ENCODE measurements at regions not wholly inside any gene's neighbourhood (a gene's known extent, or its start where the extent isn't known, plus 50 kb on each side); places are given as distances from the start of the nearest gene placed in this dataset.

DNA sequence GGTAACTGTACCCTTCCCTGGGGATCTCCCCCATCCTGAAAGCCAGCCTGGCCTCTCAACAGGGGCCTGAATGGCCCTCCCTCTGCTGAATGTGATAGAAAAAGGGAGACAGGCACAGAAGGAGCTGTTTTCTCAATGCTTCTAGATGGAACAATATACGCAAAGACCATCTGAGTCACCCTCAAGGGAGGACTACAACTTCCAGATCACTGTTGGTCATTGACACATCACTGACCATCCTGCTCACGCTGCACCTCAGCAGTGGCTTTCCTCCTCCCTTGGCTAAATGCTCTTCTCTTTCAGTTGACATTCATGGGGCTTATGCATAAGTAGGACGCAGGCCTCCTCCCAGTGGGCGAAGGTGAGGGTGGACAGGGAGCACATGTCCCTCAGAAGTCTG lies 112.2 kb upstream of the SHB start:
- TF ChIP-seq, protein P1, sequence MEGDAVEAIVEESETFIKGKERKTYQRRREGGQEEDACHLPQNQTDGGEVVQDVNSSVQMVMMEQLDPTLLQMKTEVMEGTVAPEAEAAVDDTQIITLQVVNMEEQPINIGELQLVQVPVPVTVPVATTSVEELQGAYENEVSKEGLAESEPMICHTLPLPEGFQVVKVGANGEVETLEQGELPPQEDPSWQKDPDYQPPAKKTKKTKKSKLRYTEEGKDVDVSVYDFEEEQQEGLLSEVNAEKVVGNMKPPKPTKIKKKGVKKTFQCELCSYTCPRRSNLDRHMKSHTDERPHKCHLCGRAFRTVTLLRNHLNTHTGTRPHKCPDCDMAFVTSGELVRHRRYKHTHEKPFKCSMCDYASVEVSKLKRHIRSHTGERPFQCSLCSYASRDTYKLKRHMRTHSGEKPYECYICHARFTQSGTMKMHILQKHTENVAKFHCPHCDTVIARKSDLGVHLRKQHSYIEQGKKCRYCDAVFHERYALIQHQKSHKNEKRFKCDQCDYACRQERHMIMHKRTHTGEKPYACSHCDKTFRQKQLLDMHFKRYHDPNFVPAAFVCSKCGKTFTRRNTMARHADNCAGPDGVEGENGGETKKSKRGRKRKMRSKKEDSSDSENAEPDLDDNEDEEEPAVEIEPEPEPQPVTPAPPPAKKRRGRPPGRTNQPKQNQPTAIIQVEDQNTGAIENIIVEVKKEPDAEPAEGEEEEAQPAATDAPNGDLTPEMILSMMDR (IDR thresholded peaks at IDR 0.05 in 8 of 11, conservative IDR thresholded peaks at IDR 0.05 in 3 of 11): no peak
- TF ChIP-seq POLR2A (IDR thresholded peaks at IDR 0.05) (no peak), POLR2AphosphoS5 (IDR thresholded peaks at IDR 0.05) (no peak)

Data from spleen (tissue), 7 donors.